Right ventricle myocardium superior (tissue), 1 donor: ENCODE measurements at regions not wholly inside any gene's neighbourhood (a gene's known extent, or its start where the extent isn't known, plus 50 kb on each side); places are given as distances from the start of the nearest gene placed in this dataset.
"Not testable (repeated sequence)": the region's sequence is repeated elsewhere in the genome, so short reads cannot be mapped to it uniquely, and the experiment has no call there.

Source experiments
- ATAC-seq: fragments of 200-7000 bp; cut with Tn5 transposase; one replicate; pipeline ENCODE4 v1.9.1; 2020; ENCODE audit warnings: mild to moderate bottlenecking; ENCODE audit not compliant: poor library complexity
- DNase-seq: peaks from one replicate; pipeline ENCODE4 v3.0.0-alpha.2; 2020
- intact Hi-C: fragments of 100-400 bp; cut with DNase I; formaldehyde crosslinking; loops from one replicate; pipeline ENCODE4 v1.11.2; 2022
- donor health status: DM: no; HTN: yes; CAD: no; lungs with severe emphysema.

GRCh38 chr11:69938206-69938605, 119.0 kb upstream of the FGF3 start:
- intact Hi-C loops, result no loop called here
- ATAC-seq, result no peak
- DNase-seq, result peak; percentile 6

- ATAC-seq (peak; percentile 97), DNase-seq (peak; percentile 81)
- intact Hi-C loops, result no loop called here
These were observed 120.5 kb upstream of the FGF3 start for GRCh38 chr11:69939551-69940245.

GRCh38 chr11:69940246-69940610, 121.0 kb upstream of the FGF3 start:
- intact Hi-C loops, result no loop called here
- DNase-seq, result no peak
- ATAC-seq, result peak; percentile 3

GRCh38 chr11:69941546-69942332, 122.5 kb upstream of the FGF3 start:
- DNase-seq (peak; percentile 9), ATAC-seq (no peak)
- intact Hi-C loops, result no loop called here

DNA sequence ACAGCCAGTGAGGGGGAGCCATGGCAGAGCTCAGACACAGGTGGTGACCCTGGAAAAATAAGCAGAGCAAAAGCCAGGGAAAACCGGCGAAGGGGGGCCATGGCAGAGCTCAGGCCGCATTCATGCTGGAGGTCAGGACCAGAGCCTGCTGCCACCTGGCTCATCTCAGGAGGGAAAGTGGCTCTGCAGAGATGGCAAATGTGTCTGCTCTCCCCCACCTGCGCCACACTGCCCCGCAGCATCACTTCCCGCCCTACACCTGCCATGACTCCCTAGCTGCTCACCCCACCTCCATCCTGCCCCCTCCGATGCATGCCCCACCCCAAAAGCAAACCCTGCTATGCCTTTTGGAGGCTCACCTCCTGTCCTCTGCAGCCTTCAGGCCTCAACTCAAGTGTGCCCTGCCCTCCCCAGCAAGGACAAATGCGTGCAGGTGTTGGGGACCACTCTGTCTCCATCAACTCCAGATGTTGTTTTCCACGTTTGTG, 123.2 kb upstream of the FGF3 start:
- DNase-seq (no peak), ATAC-seq (no peak)
- intact Hi-C loops, result no loop called here

GRCh38 chr11:69943066-69943465, 123.8 kb upstream of the FGF3 start:
- no peak for ATAC-seq
- intact Hi-C loops, result no loop called here
- DNase-seq, result peak; percentile 24

- DNase-seq, result peak; percentile 54
- ATAC-seq, result peak; percentile 9
- intact Hi-C loops, result no loop called here
These were observed 124.3 kb upstream of the FGF3 start for GRCh38 chr11:69943506-69943905.

- intact Hi-C loops, result no loop called here
- DNase-seq (peak; percentile 28), ATAC-seq (no peak)
These were observed 125.1 kb upstream of the FGF3 start for GRCh38 chr11:69944146-69944795.

DNA sequence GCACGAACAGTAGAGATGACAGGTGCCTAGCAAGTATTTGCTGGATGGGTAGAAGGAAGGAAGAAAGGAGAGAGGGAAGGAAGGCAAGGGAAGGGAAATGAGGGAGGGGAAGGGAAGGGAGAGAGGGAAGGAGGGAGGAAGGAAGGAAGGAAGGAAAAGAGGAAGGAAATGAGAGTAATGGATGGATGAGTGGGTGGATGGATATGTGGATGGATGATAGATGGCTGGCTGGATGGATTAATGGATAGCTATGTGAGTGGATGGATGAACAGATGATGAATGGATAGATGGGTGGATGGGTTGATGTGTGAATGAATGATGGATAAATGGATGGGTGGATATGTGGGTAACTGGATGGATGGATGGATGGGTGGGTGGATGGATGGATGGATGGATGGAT, 125.9 kb upstream of the FGF3 start:
- ATAC-seq, result no peak

DNA sequence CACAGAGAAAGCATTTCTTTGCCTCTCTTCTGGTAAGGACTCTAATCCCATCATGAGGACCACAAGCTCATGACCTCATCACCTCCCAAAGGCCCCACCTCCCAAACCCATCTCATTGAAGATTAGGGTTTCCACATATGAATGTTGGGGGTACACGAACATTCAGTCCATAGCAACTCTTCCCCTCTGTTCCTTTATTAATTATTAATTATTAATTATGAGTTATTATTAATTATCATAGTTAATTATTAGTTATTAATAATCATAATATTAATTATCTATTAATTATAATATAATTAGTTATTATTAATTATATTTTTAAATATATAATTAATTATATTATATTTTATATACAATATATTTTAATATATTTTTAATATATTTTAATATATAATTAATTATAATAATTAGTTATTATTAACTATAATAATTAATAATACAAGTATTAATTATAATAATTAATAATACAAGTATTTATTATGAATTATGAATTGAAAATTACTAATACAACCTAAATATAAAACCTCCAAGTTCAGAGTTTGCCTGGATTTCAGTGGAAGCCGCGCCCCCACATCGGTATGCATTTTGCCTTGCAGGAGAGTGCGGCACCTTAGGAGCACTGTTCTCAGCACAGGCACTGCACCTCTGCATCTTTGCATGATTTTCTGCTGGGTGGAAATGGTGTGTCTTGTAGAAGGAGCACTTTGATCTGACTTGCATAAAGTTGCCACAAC, 128.0 kb upstream of the FGF3 start:
- DNase-seq, result no peak
- intact Hi-C loops, result no loop called here

More for the DNA sequence above, 125.9 kb upstream of the FGF3 start:
- intact Hi-C loops, result no loop called here
- DNase-seq, result no peak

GRCh38 chr11:69947793-69948255, 128.6 kb upstream of the FGF3 start:
- ATAC-seq, result no peak
- intact Hi-C loops, result no loop called here
- peak; percentile 19 for DNase-seq

More for the DNA sequence above, 128.0 kb upstream of the FGF3 start:
- ATAC-seq, result no peak

DNA sequence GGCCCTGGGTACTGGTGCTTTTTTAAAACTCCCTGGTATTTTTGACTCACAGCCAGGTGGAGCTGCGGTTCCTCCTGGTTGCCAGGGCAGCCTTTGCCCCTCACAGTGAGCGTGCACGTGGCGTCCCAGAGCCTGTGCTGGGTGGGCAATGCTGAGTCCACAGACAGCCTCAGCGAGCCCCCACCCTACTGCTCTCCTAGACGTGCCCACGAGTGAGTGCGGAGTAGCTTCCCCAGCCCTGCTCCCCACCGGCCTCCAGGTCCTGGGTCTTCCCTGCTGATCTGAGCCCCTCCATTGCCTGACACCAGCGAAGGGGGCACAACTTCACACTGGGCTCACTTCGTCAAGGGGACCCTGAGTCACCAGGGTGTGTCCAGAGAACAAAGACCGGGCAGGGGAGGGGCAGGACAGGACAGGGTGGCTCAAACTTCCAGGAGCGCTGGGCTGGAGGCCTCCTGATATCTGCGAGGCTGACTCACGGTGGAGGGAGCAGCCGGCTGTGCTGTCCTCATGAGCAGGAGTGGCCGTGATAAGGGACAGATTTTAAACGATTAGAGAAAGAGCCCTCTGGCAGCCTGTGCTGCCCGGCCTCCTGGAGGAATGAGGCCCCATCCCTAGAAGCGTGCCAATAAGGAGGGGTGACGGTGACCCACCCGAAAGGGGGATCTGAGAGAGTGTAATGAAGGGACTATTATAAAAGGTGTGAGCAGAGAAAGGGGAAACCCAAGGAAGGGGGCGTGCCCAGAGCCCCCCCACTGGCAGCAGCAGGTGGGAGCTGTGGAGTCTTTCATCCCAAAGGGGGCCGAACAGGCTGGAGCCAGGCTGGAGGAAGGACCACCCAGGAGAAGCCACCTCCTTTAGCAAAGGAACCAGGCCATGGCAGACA, 129.3 kb upstream of the FGF3 start:
- intact Hi-C loops, result no loop called here
- no peak for ATAC-seq
- DNase-seq, result peak; percentile 22

DNA sequence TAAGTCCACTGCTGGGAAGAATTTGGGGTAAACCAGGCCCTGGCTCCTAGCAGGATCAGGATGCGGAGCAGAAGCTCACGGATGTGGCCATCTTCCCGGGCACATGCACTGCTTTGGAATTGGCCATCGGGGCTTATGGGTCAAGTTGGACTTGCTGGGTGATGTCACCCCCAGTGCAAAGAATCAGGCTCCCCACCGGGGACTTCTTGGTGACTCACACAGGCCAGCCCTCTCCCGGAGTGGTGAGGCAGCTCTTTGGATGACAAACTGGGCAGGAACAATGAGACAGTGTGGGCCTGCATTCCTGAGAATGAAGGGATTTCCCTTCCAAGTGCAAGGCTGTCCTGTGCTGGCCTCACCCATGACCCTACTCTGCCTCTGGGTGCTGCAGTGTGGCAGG, 128.8 kb upstream of the ANO1 start:
- intact Hi-C loops, result no loop called here
- peak; percentile 30 for DNase-seq
- ATAC-seq, result no peak

DNA sequence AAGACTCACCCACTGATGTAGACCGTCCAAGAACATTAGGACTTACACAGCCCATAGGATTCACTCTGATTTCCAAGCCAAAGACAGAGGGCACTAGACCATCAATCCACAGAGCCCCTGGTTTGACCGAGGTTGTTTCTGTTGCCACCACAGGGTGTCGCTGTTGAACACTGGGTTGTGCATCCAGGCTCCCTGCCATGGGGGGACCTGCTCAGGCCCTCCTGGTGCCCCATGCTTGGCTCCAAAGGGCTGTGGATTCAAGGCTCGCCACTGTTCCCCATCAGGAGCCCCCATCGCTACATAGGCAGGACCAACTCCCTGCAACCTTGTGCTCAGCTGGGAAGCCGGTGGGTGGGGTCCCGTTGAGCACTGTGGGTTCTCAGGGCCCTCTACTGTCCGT, 128.0 kb upstream of the ANO1 start:
- no peak for ATAC-seq
- peak; percentile 10 for DNase-seq
- intact Hi-C loops, result no loop called here

DNA sequence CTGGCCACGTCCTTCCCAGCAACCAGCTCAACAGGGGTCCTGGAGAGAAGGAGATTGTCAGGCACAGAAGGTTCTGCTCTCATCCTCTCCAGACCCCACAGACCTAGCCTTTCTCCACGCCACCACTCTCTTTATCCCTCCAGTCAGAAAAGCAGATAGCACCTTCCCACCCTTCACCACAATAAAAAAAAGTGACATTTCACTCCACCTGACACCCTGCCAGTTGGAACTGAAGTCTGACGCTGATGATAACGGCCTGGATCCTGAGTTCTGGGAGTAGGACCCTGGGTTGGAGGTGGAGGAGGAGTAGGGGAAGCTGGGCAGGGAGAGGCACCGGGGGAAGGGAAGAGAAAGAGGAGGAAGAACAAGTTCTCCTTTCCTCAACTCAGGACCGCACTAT, 127.5 kb upstream of the ANO1 start:
- DNase-seq, result peak; percentile 4
- intact Hi-C loops, result no loop called here
- ATAC-seq, result no peak

DNA sequence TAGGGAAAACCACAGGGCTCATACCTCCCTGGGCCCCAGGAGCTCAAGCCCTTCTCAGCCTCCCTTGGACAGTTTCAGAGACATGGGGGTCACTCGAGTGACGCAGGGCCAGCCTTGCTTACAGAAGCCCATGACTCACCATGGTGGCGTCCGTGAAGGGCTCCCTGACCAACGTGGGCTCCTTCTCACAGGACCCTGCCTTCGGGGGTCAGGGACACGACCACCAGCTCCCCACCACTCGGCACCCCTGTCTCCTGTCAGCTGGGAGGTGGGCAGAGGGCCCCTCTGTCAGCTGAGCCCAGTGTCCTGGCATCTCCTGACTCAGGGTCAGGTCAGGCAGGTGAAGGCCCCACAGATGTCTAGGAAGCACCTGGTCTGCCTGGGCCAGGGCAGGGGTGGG, 126.3 kb upstream of the ANO1 start:
- intact Hi-C loops, result no loop called here
- ATAC-seq, result no peak
- peak; percentile 23 for DNase-seq

GRCh38 chr11:69952229-69952975, 125.7 kb upstream of the ANO1 start:
- DNase-seq, intact Hi-C loops, ATAC-seq: not testable (repeated sequence)
